GM18508 (cell line): ENCODE measurements at regions not wholly inside any gene's neighbourhood (a gene's known extent, or its start where the extent isn't known, plus 50 kb on each side); places are given as distances from the start of the nearest gene placed in this dataset.

Experiments
- ATAC-seq: cut with Tn5 transposase; IDR thresholded peaks from one replicate; pipeline ENCODE4 v1.9.1; 2021; ENCODE audit warnings: moderate number of reproducible peaks; ENCODE audit not compliant: insufficient read depth, unreplicated experiment

DNA sequence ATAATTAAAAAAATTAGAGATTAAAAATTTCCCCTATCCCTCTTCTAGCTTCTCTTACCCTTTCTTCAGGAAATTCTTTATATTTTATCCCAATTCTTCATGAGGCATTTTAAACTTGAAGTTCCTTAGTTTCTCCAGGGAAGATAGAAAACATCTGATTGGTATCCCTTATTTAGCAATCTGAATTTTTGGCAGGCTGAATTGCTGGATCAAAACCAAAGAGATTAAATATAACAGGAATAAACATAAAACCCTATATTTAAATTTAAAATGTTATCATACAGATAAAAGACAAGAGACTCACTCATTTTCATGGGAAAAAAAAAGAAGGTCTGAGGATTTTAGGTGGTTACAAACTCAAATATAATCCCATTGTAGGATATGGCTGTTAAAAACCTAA, 204.2 kb downstream of the CHRM3 start:
- no peak for ATAC-seq

DNA sequence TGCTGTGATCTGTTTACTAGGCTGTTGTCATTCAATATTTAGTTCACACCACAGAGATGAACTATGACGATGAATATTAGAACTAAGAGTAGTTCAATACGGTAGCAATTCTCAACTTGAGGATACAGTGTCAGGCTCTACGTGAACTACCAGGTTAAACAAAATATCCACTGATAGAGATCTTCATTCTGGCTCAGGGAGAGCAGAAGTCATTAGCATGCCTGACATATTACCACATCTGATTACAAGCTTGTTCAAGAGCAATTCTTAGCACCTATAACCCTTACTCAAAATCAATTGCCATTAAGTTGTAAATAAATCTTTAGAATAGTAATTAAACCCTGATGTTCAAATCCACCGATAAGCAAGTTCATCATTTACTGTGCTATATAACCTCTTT, 207.2 kb downstream of the CHRM3 start:
- no peak for ATAC-seq

DNA sequence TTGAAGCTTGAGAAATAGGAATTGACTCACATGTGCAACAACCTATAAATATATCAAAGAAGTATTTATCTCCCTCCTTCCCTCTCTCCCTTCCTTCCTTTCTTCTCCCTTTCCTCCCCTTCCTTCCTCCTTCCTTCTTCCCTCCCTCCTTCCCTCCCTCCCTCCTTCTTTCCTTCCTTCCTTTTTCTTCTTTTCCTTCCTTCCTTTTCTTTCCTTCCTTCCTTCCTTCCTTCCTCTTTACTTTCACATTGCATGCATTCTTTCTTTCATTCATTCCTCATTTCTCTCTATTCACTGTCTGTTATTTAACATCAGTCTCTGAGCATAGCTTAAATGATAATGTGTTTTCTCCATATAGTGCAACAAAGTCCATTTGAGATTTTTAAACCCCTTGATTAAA, 214.2 kb downstream of the CHRM3 start:
- no peak for ATAC-seq

DNA sequence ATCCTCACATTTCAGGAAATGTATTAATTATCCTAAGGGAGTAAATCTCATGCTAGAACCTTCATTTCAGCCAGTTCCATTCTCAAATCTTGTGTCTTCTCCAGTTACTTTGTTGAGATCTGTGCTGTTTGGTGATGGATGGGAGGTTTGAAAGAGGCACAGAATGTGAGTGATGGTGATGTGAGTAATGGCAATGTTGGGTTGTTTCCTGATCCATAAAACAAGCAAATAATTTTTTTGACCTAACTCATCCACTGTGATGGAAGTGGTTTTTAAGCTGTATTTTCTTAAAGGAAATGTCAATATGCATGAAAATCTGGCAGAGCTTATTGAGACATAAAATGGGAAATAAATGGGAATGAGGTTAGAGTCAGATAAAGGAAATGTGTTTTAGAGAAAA, 214.7 kb downstream of the CHRM3 start:
- ATAC-seq, result no peak

DNA sequence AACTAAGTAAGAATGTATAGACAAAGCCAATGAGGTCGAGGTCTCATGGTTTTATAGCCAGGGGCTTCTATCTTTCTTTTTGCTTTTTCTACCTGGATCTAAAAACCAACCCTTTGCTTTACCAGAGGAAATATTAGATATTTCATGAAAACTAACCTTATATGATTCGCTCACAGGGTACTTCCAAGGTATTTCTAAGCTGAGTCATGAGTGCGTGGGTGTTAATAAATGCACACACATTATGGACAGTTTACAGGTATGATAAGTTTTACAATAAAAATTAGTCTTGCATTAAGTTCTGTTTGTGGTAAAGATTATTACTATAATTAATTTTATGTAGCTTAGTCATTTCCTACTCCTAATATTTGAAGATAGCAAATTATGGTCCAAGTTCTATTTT, 217.2 kb downstream of the CHRM3 start:
- ATAC-seq, result no peak

DNA sequence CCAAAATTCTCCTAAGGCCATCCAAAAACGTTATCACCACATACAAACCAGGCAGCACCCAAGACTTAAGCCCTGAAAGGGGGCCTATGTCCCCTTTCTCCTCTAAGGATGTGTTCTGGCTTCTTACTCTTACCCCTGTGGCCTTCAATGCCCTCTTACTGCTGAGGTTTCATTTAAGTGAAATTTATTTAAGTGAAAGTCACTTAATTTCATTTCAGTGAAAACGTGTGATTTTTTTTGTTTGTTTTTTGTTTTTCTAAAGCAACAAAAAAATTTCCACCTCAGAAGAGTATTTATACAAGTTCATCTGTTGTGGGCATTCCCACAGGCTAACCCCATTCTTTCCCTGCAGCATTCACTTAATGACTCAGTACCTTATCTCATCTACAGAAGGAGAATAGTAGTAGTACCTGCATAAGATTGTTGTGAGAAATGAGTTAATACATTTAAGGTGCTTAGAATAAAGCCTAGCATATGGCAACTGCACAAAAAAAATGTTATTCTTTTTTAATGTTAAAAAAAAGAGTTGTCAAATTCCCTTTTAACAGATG, 220.6 kb downstream of the CHRM3 start:
- ATAC-seq, result no peak

DNA sequence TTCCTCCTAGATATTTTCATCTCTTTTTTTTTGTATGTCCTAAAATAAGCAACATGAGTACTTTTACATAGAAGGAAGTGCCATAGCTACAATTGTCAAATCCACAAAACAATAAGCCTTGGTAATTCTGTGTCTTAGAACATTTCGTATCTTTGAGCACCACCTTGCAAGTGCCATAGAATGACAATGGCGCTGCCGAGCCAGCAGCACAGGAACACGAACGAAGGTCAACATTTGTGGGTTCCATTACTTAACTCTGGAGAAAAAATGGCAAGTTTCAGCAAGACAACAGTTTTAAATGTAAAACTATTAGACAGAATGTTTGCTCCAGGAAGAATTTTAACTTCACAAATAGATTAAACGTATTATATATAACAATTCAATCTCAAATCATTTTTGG, 222.1 kb downstream of the CHRM3 start:
- no peak for ATAC-seq

DNA sequence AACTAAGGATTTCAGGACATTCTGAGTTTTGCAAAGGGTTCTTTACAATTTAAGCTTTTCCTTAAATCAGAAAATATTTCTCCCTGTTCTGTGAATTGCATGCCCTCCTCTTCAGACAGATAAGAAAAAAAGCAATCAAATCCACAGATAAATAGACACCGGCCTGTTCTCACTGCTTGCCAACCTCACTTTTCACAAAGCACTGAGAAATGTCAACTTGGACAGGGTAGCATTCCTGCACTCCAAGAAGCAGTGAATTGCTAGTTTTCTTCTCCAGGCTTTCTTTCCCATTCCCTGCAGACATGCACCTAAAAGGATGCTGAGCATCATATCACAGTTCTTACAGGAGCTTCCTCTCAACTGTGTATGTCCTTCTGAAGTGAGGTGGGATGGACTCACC, 226.0 kb downstream of the CHRM3 start:
- ATAC-seq, result no peak

DNA sequence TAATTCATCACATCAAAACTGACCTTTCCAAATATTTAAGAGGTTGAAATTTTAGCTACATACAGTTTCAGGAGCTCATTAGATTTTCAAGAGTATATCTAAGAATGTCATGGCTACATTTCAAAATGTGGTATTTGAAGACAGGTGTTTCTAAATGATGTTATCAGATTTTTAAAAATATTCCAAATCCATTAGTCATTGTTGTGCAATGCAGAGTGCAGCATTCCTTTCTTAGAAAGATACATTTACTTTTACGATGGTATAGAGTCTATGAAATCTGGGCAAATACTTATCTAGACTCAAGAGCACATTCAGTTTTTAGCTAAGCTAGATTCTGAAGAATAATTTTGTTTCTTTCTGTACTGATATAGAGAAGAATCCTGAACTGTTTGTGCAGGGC, 230.3 kb downstream of the CHRM3 start:
- no peak for ATAC-seq

DNA sequence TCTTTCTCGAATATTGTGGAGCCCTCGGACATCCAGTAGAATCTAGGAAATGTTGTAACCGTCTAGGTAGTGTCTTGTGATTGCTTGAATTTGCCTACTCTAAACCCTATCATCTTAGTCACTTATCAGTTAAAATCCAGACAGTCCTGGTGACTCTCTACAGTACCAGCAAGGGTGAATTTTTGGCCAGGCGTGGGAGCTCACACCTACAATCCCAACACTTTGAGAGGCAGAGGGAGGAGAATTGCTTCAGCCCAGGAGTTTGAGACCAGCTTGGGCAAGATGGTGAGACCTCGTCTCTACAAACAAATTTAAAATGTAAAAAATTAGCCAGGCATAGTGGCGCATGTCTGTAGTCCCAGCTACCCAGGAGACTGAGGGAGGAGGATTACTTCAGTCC, 230.9 kb downstream of the CHRM3 start:
- no peak for ATAC-seq

DNA sequence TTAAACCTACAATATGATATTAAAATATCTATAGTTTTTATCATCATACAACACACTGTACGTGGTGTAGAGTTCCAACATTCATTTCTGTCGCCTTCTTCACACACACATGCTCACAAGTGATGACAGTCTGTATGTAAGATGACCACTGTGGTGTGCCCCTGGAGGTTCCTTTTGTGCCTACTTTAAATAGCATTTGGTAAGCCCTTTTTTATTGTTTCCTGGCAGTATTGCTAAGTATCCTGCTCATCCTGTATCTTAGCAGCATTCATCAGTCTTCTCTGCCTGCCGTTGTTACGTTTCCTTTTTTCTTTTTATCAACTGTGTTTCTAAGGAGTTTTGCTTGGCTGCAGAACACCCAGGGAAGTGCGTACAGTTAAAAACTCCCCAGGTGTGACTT, 231.4 kb downstream of the CHRM3 start:
- no peak for ATAC-seq

DNA sequence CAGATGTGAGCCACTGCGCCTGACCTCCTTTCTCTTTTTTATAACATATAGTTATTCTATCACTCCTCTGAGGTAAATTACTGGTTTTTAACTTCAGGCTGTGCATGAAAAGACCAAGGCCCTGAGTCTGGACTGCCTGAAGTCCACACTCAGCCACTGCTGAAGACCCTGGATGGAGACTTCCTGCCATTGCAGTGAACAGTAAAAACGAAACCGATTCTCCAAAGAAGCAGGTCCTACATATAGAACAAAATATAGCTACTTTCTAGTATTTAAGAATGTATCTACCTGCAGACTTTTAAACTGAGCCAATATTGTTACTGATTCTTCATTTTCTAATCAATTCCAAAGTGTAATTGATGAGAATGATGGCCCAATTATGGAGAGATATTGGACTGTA, 232.8 kb downstream of the CHRM3 start:
- ATAC-seq, result no peak

DNA sequence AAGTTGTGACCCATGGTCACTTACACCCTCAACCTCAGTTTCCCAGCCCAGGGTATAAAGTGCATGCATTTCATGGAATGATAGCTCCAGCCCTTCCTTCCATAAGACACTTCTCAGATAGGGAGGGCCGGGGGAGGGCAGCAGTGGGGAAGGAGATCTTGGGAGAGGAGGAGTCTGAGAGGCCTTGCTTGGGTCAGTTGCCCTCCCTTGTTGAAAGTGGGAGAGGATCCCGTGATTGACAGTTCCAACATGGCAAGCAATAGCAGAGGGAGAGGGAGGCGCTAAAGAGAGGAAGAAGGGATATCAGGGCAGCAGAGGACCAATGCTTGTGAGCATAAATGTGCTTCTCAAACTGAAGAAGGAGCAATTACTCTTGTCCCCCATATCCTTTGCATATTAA, 244.4 kb downstream of the CHRM3 start:
- no peak for ATAC-seq

DNA sequence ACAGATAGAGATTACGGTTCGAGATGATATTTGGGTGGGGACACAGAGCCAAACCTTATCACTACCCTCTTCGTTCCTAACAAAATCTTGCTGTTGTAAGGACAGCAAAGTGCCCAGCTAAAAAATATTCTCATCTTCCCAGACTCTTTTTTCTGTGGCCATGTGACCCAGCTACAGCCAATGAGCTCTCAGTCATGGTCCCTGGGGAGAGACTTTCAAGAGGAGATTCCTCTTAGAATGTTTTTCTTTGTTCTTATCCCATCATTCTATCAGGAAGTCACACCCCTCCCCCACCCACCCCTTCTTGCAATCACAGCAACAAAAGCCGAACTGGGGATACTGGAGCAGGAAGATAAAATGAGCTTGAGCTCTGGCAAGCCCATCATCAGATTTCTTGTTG, 247.1 kb downstream of the CHRM3 start:
- no peak for ATAC-seq

DNA sequence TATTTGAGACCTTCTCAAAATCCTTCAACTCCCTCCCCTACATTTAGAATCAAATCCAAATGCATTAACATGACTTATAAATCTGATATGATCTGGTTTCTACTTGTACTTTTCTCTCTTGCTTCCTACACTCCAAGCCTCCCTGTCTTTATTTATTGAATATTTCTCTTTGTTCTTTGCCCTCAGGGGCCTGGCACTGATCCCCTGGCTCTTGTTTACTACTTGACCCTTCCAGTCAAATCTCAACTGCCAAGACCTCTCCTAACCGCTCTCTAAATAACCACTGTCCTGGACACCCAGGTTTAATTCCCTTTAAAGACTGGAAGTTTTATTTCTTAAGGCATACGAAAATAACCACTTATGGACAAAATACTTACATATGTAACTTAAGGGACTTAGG, 248.9 kb downstream of the CHRM3 start:
- no peak for ATAC-seq

DNA sequence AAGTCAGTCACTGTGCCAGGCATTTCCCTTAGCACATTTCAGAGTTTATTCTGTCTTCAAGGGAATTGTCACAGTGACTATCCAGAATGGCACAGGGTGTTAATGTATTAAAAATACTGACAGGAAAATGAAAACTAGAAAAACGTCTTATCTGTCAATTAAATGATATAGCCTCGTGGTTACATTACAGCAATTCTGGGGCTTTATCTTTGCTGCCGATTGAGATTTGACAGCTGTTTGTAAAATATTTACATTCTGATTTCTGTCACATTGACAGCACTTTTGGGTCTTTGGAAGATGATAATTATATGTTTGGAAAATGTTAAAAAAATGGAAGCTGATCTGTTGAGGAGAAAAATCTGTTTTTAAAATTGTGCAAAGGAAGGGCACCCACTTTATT, 250.0 kb downstream of the CHRM3 start:
- ATAC-seq, result no peak

DNA sequence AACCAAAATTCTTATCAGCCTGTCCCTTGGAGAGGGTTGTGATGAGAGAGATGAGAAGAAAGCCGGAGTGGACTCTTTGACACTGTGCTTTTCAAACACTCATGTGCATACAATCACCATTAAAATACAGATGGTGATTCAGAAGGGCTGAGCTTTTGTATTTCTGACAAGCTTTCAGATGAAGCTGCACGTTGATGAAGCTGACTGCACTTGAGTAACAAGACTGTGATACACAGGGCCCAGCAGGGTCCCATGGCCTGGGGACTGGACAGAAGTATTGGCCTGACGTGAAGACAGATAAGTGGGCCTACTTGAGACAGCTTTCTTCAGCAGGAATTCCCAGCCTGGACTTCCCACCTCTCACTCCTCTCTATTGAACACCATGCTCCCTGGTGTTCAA, 258.2 kb downstream of the CHRM3 start:
- no peak for ATAC-seq

DNA sequence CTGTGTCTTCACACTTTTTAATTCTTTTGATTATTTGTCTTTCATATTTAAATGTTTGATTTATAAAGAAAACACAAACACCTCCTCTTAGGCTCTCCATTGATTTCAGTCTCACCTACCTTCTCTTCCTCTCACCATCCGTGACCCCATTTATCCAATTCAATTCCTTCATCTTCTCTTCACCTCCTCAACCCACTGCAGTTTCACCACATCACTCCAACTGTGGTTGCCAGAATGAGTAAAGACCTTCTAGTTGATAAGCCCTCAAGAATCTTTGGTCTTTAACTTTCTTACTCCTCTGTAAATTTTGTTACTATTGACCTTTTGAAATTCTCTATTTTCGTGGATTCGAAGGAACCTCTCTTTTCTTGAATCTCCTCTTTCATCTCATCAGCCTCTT, 260.7 kb downstream of the CHRM3 start:
- ATAC-seq, result no peak

DNA sequence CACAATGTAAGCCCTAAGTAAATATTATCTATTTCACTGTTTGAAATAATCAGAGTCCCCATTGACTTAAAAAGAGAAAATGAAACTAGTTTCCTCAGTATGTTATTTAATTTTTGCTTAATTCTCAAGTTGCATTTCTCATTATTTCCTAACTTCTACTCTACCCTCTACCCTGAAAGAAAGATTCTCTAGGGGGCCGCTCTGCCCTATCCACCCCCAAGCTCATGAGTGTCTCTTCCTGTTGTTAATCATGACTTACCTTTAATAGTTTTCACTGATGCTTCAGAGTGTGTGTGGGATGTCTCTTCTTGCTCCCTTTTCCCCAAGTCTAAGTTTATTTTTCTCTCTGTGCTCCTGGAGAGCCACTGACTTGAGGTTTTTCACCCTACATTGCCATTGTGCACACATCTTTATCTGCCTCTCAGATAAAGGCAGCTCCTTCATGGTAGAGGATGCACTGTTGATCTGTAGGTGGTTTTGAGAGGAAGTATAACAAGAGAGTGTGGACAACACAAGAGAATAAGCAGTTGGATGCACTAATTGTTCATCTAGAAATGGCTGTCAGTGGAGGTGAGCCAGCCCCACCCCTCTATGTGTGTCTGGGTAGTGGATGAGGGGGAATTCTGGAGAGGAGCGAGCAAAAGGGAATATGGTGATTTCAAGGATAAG, 261.7 kb downstream of the CHRM3 start:
- no peak for ATAC-seq

DNA sequence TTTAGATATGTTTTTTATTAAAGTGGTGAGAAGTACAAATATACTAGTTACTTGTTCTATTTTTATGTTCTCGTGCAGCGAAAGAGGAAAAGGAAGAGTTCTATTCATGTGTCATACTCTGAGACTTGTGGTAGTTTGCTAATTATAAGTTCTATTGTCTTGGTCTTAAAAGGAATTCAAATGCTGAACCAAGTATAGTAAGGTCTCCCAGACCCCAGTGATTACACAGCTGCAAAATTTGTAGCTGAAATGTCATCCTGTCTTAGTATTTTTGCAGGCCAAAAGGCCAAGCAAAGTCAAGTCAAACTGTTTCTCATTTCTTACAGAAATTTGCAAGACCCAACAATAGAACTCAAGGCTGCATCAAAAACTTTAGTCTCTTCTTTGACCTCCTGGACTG, 268.7 kb downstream of the CHRM3 start:
- no peak for ATAC-seq

DNA sequence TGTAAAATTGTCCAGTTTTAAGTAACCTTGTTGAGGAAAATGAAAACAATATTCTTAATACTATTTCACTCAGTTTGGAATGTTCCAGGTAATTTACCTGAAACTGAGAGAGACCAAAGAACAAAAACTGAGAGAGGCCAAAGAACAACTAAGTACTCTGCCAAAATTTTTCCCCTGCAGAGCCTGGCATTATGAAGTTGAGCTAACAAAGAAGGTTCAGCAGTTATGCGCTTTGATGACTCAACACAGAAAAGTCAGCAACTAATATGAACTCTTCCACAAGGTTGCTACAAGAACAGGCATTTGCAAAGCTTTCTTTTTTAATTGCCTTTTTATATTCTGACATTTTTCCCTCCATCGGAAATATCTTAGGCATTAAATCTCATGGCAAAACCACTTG, 270.9 kb downstream of the CHRM3 start:
- no peak for ATAC-seq

DNA sequence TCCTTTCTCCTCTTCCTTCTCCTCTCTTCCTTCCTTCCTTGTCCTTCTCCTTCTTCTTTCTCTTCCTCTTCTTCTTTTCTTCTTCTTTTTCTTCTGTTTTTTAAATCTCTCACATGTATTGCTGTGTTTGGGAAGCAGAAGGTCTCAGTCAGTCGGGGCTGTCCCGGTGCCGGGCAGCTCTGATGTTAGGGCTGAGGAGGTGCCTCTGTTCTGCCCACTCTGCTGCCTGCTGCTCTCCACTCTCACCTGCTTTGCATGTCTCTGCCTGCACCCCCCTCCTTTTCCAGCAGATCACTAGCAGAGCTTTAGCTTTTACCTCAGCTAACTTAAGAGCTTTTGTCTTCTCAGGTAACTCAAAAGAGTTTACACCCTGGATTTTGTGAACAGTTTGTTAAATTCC, 276.6 kb downstream of the CHRM3 start:
- ATAC-seq, result no peak

DNA sequence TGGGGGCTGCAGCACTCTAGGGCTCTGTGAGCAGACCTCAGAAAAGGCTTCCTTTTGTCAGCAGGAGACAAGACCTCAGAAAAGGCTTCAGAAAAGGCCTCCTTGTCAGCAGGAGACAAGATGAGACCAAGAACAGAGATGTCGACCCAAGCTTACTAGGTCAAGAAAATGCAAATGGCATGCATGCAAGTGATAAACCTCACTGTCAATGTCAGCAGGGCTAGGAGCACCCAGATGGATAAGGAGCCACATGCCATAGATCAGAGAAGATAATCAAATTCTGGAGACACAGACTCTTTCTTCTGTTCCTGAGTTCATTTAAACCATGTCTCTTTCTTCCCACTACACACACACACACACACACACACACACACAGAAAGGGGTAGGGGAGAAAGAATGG, 285.9 kb downstream of the CHRM3 start:
- no peak for ATAC-seq
